Kidney capillary endothelial cell (primary cell): ENCODE measurements at regions not wholly inside any gene's neighbourhood (a gene's known extent, or its start where the extent isn't known, plus 50 kb on each side); places are given as distances from the start of the nearest gene placed in this dataset.

Experiments used
- DNase-seq: peaks from one replicate; pipeline ENCODE4 v3.0.0-alpha.2; 2018; ENCODE audit warnings: low spot score

GRCh38 chr16:35639233-35640205 is 2180.1 kb downstream of the TP53TG3F start:
- no peak for DNase-seq

DNA sequence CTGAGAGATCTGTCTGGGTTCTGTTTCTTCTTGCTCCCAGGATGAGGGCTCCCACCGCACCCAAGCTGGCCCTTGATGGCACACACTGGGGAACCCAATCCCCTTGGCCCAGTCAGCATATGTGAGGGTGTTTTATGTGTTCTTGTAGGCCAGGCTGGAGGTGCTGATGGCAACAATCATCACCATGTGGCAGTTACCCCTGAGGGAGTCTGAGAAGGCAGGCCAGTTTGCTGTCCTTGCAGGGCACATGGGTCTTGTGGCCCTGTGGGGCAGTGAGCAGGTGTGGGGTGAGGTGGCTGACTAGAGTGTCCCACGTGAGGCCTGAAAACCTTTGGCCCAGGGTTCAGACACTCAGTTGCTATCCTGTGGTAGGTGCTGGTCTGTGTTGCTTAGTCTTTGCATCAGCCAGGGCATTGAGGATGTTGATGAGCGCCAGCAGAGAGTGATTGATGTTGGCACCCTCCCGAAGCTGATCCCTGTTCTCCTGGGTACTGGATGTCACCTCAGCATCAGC is 2183.0 kb downstream of the TP53TG3F start:
- no peak for DNase-seq

DNA sequence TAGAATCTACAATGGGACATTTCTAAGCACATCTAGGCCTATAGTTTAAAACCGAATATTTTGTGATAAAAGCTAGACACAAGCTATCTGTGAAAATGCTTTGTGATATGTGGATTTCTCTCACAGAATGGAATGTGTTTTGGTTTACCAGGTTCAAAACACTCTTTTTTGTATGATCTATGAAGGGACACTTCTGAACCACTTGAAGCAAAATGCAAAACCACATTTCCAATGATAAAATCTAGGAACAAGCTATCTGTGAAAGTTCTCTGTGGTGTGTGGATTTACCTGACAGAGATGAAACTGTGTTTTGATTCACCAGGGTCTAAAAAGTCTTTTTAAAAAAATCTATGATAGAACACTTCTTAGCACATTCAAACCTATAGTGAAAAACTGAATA is 2192.4 kb downstream of the TP53TG3F start:
- no peak for DNase-seq

DNA sequence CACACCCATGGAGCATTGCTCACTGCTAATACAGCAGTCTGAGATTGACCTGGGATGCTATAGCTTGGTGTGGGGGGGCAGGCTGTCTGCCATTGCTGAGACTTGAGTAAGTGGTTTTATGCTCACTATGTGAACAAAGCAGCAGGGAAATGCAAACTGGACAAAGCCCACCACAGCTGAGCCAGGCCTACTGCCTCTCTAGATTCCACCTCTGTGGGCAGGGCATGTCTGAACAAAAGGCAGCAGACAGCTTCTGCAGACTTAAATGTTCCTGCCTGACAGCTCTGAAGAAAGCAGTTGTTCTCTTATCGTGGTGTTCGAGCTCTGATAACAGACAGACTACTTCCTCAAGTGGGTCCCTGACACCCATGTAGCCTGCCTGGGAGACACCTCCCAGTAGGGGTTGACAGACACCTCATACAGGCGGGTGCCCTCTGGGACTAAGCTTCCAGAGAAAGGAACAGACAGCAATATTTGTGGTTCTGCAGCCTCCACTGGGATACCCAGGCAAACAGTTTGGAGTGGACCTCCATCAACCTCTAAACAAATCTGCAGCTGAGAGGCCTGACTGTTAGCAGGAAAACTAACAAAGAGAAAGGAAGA is 2204.8 kb downstream of the TP53TG3F start:
- no peak for DNase-seq

DNA sequence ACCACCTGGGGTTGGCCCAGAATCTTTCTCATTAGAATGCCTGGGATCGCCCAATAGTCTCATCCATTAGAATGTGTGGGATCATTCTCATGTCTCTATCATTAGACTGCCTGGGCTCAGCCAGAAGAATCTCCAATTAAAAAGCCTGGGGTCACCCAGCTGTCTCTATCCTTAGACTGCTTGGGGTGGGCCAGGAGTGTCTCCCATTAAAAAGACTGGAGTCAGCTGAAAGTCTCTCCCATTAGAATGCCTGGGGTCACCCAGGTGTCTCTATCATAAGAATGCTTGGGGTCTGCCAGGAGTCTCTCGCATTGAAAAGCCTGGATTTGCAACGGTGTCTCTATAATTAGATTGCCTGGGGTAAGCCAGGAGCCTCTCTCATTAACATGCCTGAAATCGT is 2225.7 kb downstream of the TP53TG3F start:
- no peak for DNase-seq

- DNase-seq: no peak
These were observed 2227.2 kb downstream of the TP53TG3F start for GRCh38 chr16:35686595-35686994.

DNA sequence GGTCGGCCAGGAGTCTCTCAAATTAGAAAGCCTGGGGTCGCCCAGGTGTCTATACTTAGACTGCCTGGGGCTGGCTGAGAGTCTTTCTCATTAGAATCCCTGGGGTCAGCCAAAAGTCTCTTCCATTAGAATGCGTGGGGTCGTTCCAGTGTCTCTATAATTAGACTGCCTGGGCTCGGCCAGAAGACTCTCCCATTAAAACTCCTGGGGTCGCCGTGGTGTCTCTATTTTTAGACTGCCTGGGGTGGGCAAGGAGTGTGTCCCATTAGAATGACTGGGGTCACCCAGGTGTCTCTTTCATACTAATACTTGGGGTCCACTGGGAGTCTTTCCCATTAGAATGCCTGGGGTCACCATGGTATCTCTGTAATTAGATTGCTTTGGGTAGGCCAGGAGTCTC is 2227.7 kb downstream of the TP53TG3F start:
- no peak for DNase-seq

DNA sequence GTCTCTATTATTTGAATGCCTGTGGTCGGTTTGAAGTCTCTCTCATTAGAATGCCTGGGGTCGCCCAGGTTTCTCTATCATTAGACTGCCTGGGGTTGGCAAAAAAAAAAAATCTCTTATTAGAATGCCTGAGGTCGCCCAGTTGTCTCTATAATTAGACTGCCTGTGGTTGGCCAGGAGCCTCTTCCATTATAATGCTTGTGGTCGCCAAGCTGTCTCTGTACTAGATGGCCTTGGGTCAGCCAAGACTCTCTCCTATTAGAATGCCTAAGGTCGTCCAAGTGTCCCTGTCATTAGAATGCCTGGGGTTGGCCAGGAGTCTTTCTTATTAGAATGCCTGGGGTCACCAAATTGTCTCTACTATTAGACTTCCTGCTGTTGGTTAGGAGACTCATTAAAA is 2228.4 kb downstream of the TP53TG3F start:
- no peak for DNase-seq

DNA sequence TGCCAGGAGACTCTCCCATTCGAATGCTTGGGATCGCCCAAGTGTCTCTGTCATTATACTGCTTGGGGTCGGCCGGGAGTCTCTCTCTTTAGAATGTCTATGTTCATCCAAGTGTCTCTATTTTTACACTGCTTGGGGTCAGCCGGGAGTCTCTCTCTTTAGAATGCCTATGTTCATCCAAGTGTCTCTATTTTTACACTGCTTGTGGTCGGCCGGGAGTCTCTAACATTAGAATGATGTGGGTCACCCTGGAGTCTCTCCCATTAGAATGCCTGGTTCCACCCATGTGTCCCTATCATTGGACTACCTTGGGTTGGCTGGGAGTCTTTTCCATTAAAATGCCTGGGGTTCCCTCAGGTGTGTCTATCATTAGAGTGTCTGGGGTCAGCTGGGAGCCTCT is 2230.4 kb downstream of the TP53TG3F start:
- DNase-seq: no peak

GRCh38 chr16:35690413-35690812 is 2231.0 kb downstream of the TP53TG3F start:
- no peak for DNase-seq

DNA sequence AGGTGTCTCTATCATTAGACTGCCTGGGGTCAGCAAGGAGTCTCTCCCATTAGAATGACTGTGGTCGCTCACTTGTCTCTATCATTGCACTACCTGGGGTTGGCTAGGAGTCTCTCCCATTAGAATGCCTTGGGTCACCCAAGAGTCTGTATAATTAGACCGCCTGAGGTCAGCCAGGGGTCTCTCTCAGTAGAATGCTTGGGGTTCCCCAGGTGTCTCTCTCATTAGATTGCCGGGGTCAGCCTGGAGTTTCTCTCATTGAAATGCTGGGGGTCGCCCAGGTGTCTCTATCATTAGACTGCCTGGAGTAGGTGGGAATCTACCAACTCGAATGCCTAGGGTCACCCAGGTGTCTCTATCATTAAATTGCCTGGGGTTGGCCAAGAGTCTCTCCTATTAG is 2231.6 kb downstream of the TP53TG3F start:
- DNase-seq: no peak

- no peak for DNase-seq
These were observed 2233.4 kb downstream of the TP53TG3F start for GRCh38 chr16:35692824-35693223.

GRCh38 chr16:35706901-35707300 is 2247.5 kb downstream of the TP53TG3F start:
- no peak for DNase-seq

GRCh38 chr16:35711435-35711834 is 2252.0 kb downstream of the TP53TG3F start:
- DNase-seq: no peak

GRCh38 chr16:35711958-35712357 is 2252.5 kb downstream of the TP53TG3F start:
- DNase-seq: no peak

DNA sequence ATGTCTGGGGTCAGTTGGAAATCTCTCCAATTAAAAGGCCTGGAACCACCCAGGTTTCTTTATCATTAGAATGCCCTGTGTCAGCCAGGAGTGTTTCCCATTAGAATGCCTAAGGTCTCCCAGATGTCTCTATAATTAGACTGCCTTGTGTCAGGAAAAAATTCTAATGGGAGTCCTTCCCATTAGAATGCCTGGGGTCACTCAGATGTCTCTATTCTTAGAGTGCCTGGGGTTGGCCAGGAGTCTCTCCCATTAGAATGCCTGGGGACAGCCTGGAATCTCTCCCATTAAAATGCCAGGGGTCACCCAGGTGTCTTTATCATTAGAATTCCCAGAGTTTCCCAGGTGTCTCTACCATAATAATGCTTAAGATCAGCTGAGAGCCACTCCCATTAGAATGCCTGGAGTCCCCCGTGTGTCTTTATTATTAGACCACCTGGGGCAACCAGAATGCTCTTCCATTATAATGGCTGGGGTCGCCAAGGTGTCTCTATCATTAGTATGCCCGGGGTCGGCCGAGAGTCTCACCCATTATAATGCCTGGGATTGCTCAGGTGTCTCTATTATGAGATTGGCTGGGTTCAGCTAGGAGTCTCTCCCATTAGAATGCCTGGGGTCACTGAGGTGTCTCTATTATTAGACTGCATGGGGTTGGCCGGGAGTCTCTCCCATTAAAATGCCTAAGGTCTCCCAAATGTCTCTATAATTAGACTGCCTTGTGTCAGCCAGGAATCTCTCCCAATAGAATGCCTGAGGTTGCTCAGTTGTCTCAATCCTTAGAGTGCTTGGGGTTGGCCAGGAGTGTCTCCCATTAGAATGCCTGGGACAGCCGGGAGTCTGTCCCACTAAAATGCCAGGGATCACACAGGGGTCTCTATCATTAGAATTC is 2254.6 kb downstream of the TP53TG3F start:
- DNase-seq: no peak

- no peak for DNase-seq
These were observed 2255.3 kb downstream of the TP53TG3F start for GRCh38 chr16:35714665-35715064.

DNA sequence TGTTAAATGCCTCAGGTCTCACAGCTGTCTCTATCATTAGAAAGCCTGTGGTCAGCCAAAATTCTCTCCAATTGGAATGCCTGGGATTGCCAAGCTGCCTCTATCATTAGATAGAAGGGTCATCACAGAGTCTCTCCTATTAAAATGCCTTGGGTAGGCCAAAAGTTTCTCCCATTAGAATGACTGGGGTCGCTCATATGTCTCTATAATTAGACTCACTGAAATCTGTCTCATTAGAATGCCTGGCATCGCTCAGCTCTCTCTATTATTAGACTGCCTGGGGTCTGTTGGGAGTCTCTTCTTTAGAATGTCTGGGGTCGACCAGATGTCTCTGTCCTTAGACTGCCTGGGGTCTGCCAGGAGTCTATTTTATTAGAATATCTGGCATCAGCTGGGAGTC is 2265.1 kb downstream of the TP53TG3F start:
- no peak for DNase-seq

DNA sequence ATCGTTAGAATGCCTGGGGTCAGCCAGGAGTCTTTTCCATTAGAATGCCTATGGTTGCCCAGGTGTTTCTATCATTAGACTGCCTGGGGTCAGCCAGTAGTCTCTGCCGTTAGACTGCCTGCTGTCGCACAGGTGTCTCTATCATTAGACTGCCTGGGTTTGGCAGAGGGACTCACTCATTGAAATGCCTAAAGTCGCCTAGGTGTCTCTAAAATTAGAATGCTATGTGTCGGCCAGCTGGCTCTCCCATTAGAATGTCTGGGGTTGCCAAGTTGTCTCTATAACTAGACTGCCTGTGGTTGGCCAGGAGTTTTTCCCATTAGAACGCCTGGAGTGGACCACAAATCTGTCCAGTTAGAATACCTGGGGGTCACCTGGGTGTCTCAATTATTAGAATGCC is 2266.5 kb downstream of the TP53TG3F start:
- no peak for DNase-seq

DNA sequence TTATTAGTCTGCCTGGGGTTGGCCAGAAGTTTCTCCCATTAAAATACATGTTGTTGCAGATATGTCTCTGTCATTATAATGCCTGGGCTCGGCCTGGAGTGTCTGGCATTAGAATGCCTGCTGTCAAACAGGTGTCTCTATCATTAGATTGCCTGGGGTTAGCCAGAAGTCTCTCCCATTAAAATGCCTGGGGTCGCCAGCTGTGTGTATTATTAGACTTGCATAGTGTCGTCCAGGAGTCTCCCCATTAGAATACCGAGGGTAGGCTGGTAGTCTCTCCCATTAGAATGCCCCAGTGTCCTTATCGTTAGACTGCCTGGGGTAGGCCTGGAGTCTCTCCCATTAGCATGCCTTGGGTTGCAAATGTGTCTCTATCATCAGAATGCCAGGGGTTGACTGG is 2270.8 kb downstream of the TP53TG3F start:
- DNase-seq: no peak

GRCh38 chr16:35731341-35732040 is 2272.1 kb downstream of the TP53TG3F start:
- DNase-seq: no peak
